K562 (cell line): ENCODE measurements at regions not wholly inside any gene's neighbourhood (a gene's known extent, or its start where the extent isn't known, plus 50 kb on each side); places are given as distances from the start of the nearest gene placed in this dataset.

Experiments used
- ATAC-seq: fragments of 200-7000 bp; cut with Tn5 transposase; 3 replicates; pipeline ENCODE4 v1.9.1; 2020; ENCODE audit warnings: moderate library complexity
- BruUV-seq: library from RNA; stranded (reverse); fragments of 400-500 nt; replicated peaks from 2 replicates; lab custom pipeline; 2021; lab: Mats Ljungman, UMichigan
- CTCF ChIA-PET: fragments of 300-600 bp; formaldehyde crosslinking; extraction: SDS; loops from one replicate; lab custom pipeline; 2021; ENCODE audit warnings: low intra/inter-chr PET ratio; lab: Yijun Ruan, JAX
- POLR2A ChIA-PET: fragments of 300-600, 350-650 bp; sonication (Branson Sonifier 250); formaldehyde crosslinking; extraction: SDS; loops from one replicate; lab custom pipeline; 2021; ENCODE audit warnings: antibody characterized with exemption, inconsistent platforms; lab: Yijun Ruan, JAX
- DNase-seq, 4 experiments: peaks; one replicate each; pipeline versions ENCODE4 v3.0.0 to v3.0.0-alpha.2; 2011 to 2018; ENCODE audit warnings: low spot score in 3 of 4, mixed read lengths in 3 of 4; ENCODE audit errors: extremely low read depth in 1 of 4
- FAIRE-seq: peaks from 2 replicates; lab custom pipeline; 2011; peaks lifted over from hg19 to GRCh38; lab: Jason Lieb, UNC
- H2AFZ ChIP-seq: 2 replicates; pipeline ENCODE4 v1.6.0; 2011; ENCODE audit warnings: low read depth, low read length, control low read depth, inconsistent platforms
- H3K27ac ChIP-seq: fragments of 200-600 bp; 3 replicates; pipeline ENCODE4 v1.8.0; 2011; ENCODE audit warnings: low read depth, mild to moderate bottlenecking, control low read depth, inconsistent platforms, low read length, moderate library complexity, mixed read lengths; ENCODE audit errors: extremely low read depth
- H3K27me3 ChIP-seq, 2 experiments: fragments of 300-600 bp in 1 of 2; 2 replicates in 1 of 2; 3 replicates in 1 of 2; pipeline versions ENCODE4 v1.6.0 to v1.8.0; 2011; ENCODE audit warnings: inconsistent platforms in 2 of 2, low read length in 2 of 2, mild to moderate bottlenecking in 1 of 2, mixed read lengths in 1 of 2, moderate library complexity in 1 of 2; ENCODE audit not compliant: control insufficient read depth in 2 of 2, insufficient read depth in 2 of 2
- H3K36me3 ChIP-seq: fragments of 300-600 bp; 3 replicates; pipeline ENCODE4 v1.8.0; 2011; ENCODE audit warnings: mild to moderate bottlenecking, low read length, inconsistent platforms; ENCODE audit not compliant: control insufficient read depth, insufficient read depth
- H3K4me1 ChIP-seq, 2 experiments: fragments of 200-600 bp in 1 of 2; replicated peaks in 1 of 2; 2 replicates in 1 of 2; 3 replicates in 1 of 2; pipeline versions ENCODE4 v1.5.1 to v1.8.0; 2011; ENCODE audit warnings: inconsistent platforms in 2 of 2, low read length in 2 of 2, mild to moderate bottlenecking in 1 of 2, mixed read lengths in 1 of 2, moderate library complexity in 1 of 2; ENCODE audit not compliant: control insufficient read depth in 2 of 2, insufficient read depth in 2 of 2
- H3K4me2 ChIP-seq: 2 replicates; pipeline ENCODE4 v1.6.1; 2011; ENCODE audit warnings: low read length, control low read depth, inconsistent platforms, mixed read lengths; ENCODE audit not compliant: insufficient read depth
- H3K4me3 ChIP-seq: fragments of 200-600 bp; sonication (generic), shearing (Covaris generic); 2 replicates; pipeline ENCODE4 v1.5.1; 2016; ENCODE audit warnings: control low read depth, inconsistent platforms
- H3K79me2 ChIP-seq: fragments of 200-600 bp; 3 replicates; pipeline ENCODE4 v1.8.0; 2011; ENCODE audit warnings: low read length, inconsistent platforms; ENCODE audit not compliant: control insufficient read depth, insufficient read depth
- H3K9ac ChIP-seq, 2 experiments: 2 replicates each; pipeline versions ENCODE4 v1.6.0 to v1.6.1; 2011; ENCODE audit warnings: low read depth in 2 of 2, low read length in 2 of 2, control low read depth in 1 of 2, inconsistent platforms in 1 of 2, mild to moderate bottlenecking in 1 of 2, mixed read lengths in 1 of 2; ENCODE audit not compliant: insufficient read depth in 1 of 2
- H3K9me1 ChIP-seq: one replicate; pipeline ENCODE4 v1.6.0; 2011; ENCODE audit warnings: inconsistent platforms, mild to moderate bottlenecking, low read length, moderate library complexity; ENCODE audit not compliant: control insufficient read depth, insufficient read depth
- H3K9me3 ChIP-seq: replicated peaks from 2 replicates; pipeline ENCODE4 v1.5.1; 2011; ENCODE audit warnings: low read depth, low read length, inconsistent platforms; ENCODE audit not compliant: control insufficient read depth, insufficient read depth
- H4K20me1 ChIP-seq: replicated peaks from 2 replicates; pipeline ENCODE4 v1.6.1; 2011; ENCODE audit warnings: low read length, inconsistent platforms, mixed read lengths; ENCODE audit not compliant: control insufficient read depth, insufficient read depth
- CGGBP1 ChIP-seq: fragments of 250-450 bp; sonication (Bioruptor Pico); IDR thresholded peaks from 2 replicates; pipeline ENCODE4 v1.9.0; 2021; ENCODE audit warnings: mild to moderate bottlenecking
- EP400 ChIP-seq: fragments of 450-650 bp; IDR thresholded peaks from 2 replicates; pipeline ENCODE4 v1.6.1; 2017; ENCODE audit warnings: antibody characterized with exemption, mild to moderate bottlenecking, moderate library complexity
- GTF2B ChIP-seq: IDR thresholded peaks from 2 replicates; pipeline ENCODE4 v1.6.1; 2011; ENCODE audit not compliant: insufficient read length; ENCODE audit errors: extremely low read depth
- HMG20A ChIP-seq: fragments of 450-650 bp; formaldehyde crosslinking; conservative IDR thresholded peaks from 2 replicates; pipeline ENCODE4 v1.4.0; 2020; ENCODE audit warnings: mild to moderate bottlenecking, mixed read lengths
- NRF1 ChIP-seq, 2 experiments: fragments of 450-650 bp; IDR thresholded peaks in 1 of 2; conservative IDR thresholded peaks in 1 of 2; 2 replicates each; pipeline ENCODE4 v1.6.1; 2014; ENCODE audit warnings: mild to moderate bottlenecking in 2 of 2
- PHF20 ChIP-seq: fragments of 450-650 bp; IDR thresholded peaks from 2 replicates; pipeline ENCODE4 v1.6.1; 2018; ENCODE audit not compliant: partially characterized antibody
- PPARD ChIP-seq: fragments of 250-450 bp; sonication (Bioruptor Pico); IDR thresholded peaks from 2 replicates; pipeline ENCODE4 v1.8.0; 2022; ENCODE audit warnings: inconsistent platforms, mild to moderate bottlenecking, moderate library complexity
- SLC30A9 ChIP-seq: fragments of 250-450 bp; sonication (Bioruptor Pico); IDR thresholded peaks from 2 replicates; pipeline ENCODE4 v1.8.0; 2022; ENCODE audit warnings: mild to moderate bottlenecking, moderate library complexity
- TGIF2 ChIP-seq: sonication (generic); formaldehyde crosslinking; IDR thresholded peaks from 2 replicates; pipeline ENCODE4 v1.8.1; 2022; ENCODE audit warnings: mild to moderate bottlenecking, missing genetic modification reagents, moderate library complexity
- ZNF217 ChIP-seq: sonication (generic); formaldehyde crosslinking; IDR thresholded peaks from 2 replicates; pipeline ENCODE4 v1.8.0; 2022; ENCODE audit warnings: mild to moderate bottlenecking, missing genetic modification reagents
- ZNF232 ChIP-seq: sonication (generic); formaldehyde crosslinking; IDR thresholded peaks from 2 replicates; pipeline ENCODE4 v1.8.0; 2022; ENCODE audit warnings: mild to moderate bottlenecking, missing genetic modification reagents
- in situ Hi-C: fragments of 300-500 bp; cut with MboI; formaldehyde crosslinking; loops from 4 replicates; pipeline ENCODE4 v1.15.0; 2018; ENCODE audit warnings: inconsistent platforms, mixed read lengths
- intact Hi-C: fragments of 100-400 bp; cut with micrococcal nuclease; formaldehyde crosslinking; loops from 2 replicates; pipeline ENCODE4 v1.14.2; 2022
- TF ChIP-seq, protein P1 (sequence below): fragments of 450-650 bp; IDR thresholded peaks from 2 replicates; pipeline ENCODE4 v1.6.1; 2017; ENCODE audit warnings: antibody characterized with exemption, mild to moderate bottlenecking

- CTCF ChIA-PET = no interaction called here
- intact Hi-C loops = no loop called here
- Histone ChIP-seq H3K36me3 (no peaks in the 10 kb centered on the region), H3K9me3 (no peaks in the 10 kb centered on the region), H3K9me1 (no peaks in the 10 kb centered on the region), H3K27ac (no peak overlapping the region), H3K27me3 (no peaks in the 10 kb centered on the region), H3K4me2 (no peak overlapping the region), H3K79me2 (no peaks in the 10 kb centered on the region), H4K20me1 (no peaks in the 10 kb centered on the region), H2AFZ (no peak overlapping the region), H3K4me1 (no peaks in the 10 kb centered on the region), H3K4me3 (no peak overlapping the region), H3K9ac (no peak overlapping the region)
- TF ChIP-seq EP400 (no peak), PPARD (CRISPR knock-in tag) (no peak), CGGBP1 (no peak), HMG20A (CRISPR knock-in tag) (no peak), ZNF217 (CRISPR knock-in tag) (no peak), SLC30A9 (CRISPR knock-in tag) (no peak), GTF2B (no peak), ZNF232 (CRISPR knock-in tag) (no peak), PHF20 (no peak), TGIF2 (CRISPR knock-in tag) (no peak), NRF1 (conservative IDR thresholded peaks at IDR 0.05 in 1 of 2, IDR thresholded peaks at IDR 0.05 in 1 of 2) (no peak)
- TF ChIP-seq, protein P1, sequence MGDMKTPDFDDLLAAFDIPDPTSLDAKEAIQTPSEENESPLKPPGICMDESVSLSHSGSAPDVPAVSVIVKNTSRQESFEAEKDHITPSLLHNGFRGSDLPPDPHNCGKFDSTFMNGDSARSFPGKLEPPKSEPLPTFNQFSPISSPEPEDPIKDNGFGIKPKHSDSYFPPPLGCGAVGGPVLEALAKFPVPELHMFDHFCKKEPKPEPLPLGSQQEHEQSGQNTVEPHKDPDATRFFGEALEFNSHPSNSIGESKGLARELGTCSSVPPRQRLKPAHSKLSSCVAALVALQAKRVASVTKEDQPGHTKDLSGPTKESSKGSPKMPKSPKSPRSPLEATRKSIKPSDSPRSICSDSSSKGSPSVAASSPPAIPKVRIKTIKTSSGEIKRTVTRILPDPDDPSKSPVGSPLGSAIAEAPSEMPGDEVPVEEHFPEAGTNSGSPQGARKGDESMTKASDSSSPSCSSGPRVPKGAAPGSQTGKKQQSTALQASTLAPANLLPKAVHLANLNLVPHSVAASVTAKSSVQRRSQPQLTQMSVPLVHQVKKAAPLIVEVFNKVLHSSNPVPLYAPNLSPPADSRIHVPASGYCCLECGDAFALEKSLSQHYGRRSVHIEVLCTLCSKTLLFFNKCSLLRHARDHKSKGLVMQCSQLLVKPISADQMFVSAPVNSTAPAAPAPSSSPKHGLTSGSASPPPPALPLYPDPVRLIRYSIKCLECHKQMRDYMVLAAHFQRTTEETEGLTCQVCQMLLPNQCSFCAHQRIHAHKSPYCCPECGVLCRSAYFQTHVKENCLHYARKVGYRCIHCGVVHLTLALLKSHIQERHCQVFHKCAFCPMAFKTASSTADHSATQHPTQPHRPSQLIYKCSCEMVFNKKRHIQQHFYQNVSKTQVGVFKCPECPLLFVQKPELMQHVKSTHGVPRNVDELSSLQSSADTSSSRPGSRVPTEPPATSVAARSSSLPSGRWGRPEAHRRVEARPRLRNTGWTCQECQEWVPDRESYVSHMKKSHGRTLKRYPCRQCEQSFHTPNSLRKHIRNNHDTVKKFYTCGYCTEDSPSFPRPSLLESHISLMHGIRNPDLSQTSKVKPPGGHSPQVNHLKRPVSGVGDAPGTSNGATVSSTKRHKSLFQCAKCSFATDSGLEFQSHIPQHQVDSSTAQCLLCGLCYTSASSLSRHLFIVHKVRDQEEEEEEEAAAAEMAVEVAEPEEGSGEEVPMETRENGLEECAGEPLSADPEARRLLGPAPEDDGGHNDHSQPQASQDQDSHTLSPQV = no peak
- ATAC-seq = no peak
- no TSS peak for BruUV-seq
- FAIRE-seq = no peak
- DNase-seq = no peak
- in situ Hi-C loops = no loop called here
- POLR2A ChIA-PET = no interaction called here
Observed at GRCh38 chr4:30245140-30245539, 475.0 kb upstream of the PCDH7 start.
